Epithelial cell of proximal tubule (primary cell): ENCODE measurements at regions not wholly inside any gene's neighbourhood (a gene's known extent, or its start where the extent isn't known, plus 50 kb on each side); places are given as distances from the start of the nearest gene placed in this dataset.

Source experiments
- DNase-seq: peaks from one replicate; pipeline ENCODE4 v3.0.0-alpha.2; 2011; ENCODE audit warnings: low read depth
- H3K4me3 ChIP-seq: 2 replicates; pipeline ENCODE4 v1.5.1; 2011; ENCODE audit warnings: low read depth, mild to moderate bottlenecking, low read length
- TF ChIP-seq, protein P1 (sequence below): conservative IDR thresholded peaks from 2 replicates; pipeline ENCODE4 v1.5.1; 2012; ENCODE audit warnings: low read depth, mild to moderate bottlenecking, low read length

GRCh38 chr2:222797871-222798270 is 63.0 kb upstream of the ACSL3 start:
- TF ChIP-seq, protein P1, sequence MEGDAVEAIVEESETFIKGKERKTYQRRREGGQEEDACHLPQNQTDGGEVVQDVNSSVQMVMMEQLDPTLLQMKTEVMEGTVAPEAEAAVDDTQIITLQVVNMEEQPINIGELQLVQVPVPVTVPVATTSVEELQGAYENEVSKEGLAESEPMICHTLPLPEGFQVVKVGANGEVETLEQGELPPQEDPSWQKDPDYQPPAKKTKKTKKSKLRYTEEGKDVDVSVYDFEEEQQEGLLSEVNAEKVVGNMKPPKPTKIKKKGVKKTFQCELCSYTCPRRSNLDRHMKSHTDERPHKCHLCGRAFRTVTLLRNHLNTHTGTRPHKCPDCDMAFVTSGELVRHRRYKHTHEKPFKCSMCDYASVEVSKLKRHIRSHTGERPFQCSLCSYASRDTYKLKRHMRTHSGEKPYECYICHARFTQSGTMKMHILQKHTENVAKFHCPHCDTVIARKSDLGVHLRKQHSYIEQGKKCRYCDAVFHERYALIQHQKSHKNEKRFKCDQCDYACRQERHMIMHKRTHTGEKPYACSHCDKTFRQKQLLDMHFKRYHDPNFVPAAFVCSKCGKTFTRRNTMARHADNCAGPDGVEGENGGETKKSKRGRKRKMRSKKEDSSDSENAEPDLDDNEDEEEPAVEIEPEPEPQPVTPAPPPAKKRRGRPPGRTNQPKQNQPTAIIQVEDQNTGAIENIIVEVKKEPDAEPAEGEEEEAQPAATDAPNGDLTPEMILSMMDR: no peak
- no peak overlapping the region for H3K4me3 ChIP-seq
- DNase-seq: no peak

DNA sequence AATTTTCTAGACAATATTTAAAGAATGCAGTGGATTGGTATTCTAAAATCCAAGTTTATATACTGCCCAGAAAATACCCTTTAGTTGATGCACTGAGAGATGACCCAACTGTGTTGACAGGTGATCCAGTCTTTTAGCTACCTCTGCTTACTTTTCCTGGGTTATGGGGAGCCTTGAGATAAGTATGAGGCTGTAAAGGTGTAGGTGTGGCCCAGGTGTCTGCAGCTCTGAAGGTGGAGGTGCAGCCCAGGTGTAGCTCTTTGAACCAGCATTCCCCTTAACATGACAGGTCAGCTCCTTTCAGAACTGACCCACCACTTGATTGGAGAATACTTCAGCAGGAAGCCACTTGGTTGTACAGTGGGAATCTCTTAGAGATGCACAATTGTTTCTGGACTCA is 62.3 kb upstream of the ACSL3 start:
- no peak for DNase-seq
- TF ChIP-seq, protein P1: no peak
- H3K4me3 ChIP-seq: no peak overlapping the region

DNA sequence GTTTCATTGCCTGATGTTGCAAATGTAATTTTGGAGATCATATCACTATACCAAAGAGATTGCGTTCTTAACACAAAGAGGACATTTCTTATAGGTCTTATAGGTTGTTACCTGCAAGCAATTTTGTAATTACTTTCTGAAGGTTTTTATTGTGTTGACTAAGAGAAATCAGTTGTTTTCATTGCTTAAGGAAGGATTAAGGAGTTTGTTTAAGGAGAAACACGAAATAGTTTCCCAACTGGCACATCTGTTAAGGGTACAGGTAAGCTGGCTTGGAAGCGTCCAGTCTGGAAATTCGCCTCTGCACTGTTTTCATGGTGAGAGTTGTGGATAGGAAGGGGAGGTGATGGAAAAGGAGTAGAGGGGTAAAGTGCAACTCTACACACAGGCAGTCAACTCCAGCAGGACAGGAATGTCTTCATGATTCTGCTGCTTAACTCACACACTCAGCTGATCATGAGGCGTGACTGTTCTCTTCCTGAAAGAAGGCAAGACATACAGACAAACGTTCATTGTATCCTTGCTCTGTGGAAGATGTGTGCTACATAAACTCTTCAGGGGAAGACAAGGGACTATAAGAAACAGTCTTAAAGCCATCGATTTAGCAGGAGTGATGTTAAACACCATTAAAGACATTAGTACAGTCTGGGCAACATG is 61.4 kb upstream of the ACSL3 start:
- no peak for DNase-seq
- TF ChIP-seq, protein P1: no peak
- no peak overlapping the region for H3K4me3 ChIP-seq

- TF ChIP-seq, protein P1: no peak
- no peak overlapping the region for H3K4me3 ChIP-seq
- DNase-seq: no peak
Observed at GRCh38 chr2:222802514-222803196, 58.2 kb upstream of the ACSL3 start.

- H3K4me3 ChIP-seq: no peak overlapping the region
- TF ChIP-seq, protein P1: no peak
- DNase-seq: no peak
Observed at GRCh38 chr2:222804351-222804750, 56.5 kb upstream of the ACSL3 start.

DNA sequence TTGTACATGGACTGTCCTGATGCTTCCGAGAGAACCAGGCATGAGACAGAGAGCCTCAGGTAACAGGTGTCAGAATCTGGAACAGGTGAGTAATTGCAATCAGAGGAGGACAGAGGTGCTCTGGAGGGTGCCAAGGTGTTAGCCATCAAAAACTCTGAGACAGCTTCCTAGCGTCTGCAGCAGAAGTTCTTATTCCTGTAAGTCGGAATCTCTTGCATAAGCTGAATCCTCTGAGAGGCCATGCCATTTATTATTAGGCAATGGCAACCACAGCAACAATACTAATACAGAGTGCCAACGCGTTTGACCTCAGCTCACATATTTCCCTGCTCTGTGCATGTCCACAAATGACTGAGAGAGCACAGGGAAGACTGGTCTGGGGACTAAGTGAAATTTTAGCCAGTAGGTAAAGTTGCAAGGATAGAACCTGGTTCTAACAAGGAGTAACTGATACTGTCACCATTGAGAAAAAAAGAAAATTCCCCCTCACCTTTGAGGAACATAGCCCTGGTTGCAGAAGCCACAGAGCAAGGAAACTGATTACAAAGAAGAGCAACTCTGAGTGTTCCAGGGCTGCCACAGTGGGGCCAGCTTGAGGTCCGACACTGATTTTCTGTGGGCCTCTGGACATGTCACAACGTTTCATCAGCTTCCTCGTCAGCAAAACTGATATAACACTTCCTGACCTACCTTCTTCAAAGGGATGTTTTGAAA is 55.1 kb upstream of the ACSL3 start:
- no peak for DNase-seq
- TF ChIP-seq, protein P1: no peak
- H3K4me3 ChIP-seq: no peak overlapping the region
